ENCODE measurements at regions not wholly inside any gene's neighbourhood (a gene's known extent, or its start where the extent isn't known, plus 50 kb on each side); places are given as distances from the start of the nearest gene placed in this dataset.
"Not testable (repeated sequence)": the region's sequence is repeated elsewhere in the genome, so short reads cannot be mapped to it uniquely, and the experiment has no call there.

DNA sequence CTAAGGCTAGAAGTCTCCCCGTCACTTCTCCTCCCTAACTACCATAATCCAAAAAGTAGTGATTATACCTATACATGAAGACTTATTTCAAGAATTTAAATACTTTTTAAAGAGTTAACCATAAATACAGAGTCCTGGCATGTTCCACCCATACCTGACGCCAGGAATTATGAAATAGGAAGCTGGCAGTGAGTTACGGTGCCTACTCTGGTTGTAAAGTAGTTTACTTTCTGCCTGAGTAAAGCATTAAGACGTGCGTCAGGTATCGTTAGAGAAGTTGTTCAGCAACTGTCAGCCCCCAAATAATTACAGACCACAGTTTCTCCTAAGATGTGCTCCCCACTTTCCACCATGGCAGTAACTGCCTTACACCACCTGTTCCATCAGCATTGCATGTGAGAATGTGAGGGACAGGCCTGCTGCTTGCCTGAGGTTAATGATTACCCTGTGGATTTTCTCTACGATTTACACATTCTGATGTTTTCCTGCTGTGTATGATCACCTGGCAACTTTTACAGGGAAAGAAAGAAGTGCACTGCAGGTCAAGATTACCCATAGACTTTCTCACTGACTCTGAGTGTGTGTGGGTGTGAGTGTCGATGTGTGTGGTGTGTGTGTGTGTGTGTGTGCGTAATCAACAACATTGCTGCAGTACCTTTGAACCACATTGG is 92.3 kb upstream of the SLC7A11 start:
- TF ChIP-seq CTCF (IDR thresholded peaks at IDR 0.05; ENCODE audit: low read depth, low read length), result no peak
- H3K4me3 ChIP-seq (ENCODE audit: low read depth, low read length), result no peak overlapping the region

GRCh38 chr4:138332415-138332814 is 90.3 kb upstream of the SLC7A11 start:
- not testable (repeated sequence) for H3K4me3 ChIP-seq (ENCODE audit: low read depth, low read length)

- TF ChIP-seq CTCF (IDR thresholded peaks at IDR 0.05; ENCODE audit: low read depth, low read length), result no peak
- H3K4me3 ChIP-seq (ENCODE audit: low read depth, low read length), result no peak overlapping the region
These were observed 88.4 kb upstream of the SLC7A11 start for GRCh38 chr4:138330531-138330930.

- no peak for TF ChIP-seq CTCF (IDR thresholded peaks at IDR 0.05; ENCODE audit: low read depth, low read length)
- H3K4me3 ChIP-seq (ENCODE audit: low read depth, low read length), result no peak overlapping the region
These were observed 87.4 kb upstream of the SLC7A11 start for GRCh38 chr4:138329506-138330070.

GRCh38 chr4:138327338-138327737 is 85.2 kb upstream of the SLC7A11 start:
- TF ChIP-seq CTCF (IDR thresholded peaks at IDR 0.05; ENCODE audit: low read depth, low read length), result no peak
- no peak overlapping the region for H3K4me3 ChIP-seq (ENCODE audit: low read depth, low read length)

DNA sequence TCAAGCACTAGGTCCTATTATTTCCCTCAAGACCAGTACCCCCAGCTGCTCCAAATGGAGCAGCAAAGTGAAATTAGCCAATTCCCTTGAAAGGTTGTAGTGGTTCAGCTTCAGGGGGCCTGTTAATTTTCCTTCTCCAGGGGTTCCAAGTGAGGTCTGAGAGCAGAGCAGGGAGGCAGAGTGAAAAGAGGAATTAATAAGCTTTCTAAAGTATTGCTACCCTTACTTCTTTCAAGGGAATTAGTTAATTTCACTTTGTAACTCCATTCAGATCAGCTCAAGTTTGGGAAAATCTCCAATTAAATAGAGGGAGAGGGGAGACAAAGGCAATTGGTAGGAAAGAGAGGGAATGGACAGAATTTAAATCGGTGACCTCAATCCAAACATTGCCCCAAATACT is 78.7 kb upstream of the SLC7A11 start:
- TF ChIP-seq CTCF (IDR thresholded peaks at IDR 0.05; ENCODE audit: low read depth, low read length), result no peak
- H3K4me3 ChIP-seq (ENCODE audit: low read depth, low read length), result no peak overlapping the region

DNA sequence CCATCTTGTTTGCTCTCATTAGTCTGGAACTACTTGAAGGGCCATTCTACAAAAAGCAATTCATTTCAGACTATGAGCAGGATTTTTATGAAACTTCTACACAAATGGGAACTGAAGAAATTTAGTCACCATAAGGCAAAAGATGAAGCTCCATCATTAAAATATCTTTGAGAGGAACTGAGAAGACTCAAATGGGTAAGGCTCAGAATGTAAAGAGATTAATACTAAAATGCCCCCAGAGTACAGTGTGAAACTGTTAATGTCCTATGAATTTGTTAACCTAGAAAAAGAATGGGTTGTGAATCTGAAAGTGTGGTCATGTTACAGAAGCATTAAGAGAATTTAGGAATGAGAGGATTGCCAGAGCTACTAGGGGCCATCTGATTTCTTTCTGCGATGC is 77.9 kb upstream of the SLC7A11 start:
- H3K4me3 ChIP-seq (ENCODE audit: low read depth, low read length), result no peak overlapping the region
- no peak for TF ChIP-seq CTCF (IDR thresholded peaks at IDR 0.05; ENCODE audit: low read depth, low read length)
